Fibroblast of lung (primary cell): ENCODE measurements at regions not wholly inside any gene's neighbourhood (a gene's known extent, or its start where the extent isn't known, plus 50 kb on each side); places are given as distances from the start of the nearest gene placed in this dataset.
A peak's percentile ranks its signal among the peaks of the same experiment; 100 is the strongest.

Experiments
- DNase-seq, 2 donors: peaks; one replicate each; pipeline versions ENCODE4 v3.0.0 to v3.0.0-alpha.2; 2010; ENCODE audit warnings: low read depth in 2 of 2
- H2AFZ ChIP-seq: 2 replicates; pipeline ENCODE4 v1.5.1; 2012; ENCODE audit warnings: low read length, control low read depth, inconsistent platforms
- H3K27ac ChIP-seq: 2 replicates; pipeline ENCODE4 v1.5.1; 2011; ENCODE audit warnings: low read length, control low read depth; ENCODE audit not compliant: insufficient read depth
- H3K27me3 ChIP-seq: 2 replicates; pipeline ENCODE4 v1.5.1; 2011; ENCODE audit warnings: mild to moderate bottlenecking, low read length; ENCODE audit not compliant: control insufficient read depth, insufficient read depth
- H3K36me3 ChIP-seq: 2 replicates; pipeline ENCODE4 v1.5.1; 2011; ENCODE audit warnings: low read length; ENCODE audit not compliant: control insufficient read depth, insufficient read depth
- H3K4me1 ChIP-seq: 2 replicates; pipeline ENCODE4 v1.5.1; 2011; ENCODE audit warnings: low read length; ENCODE audit not compliant: control insufficient read depth, insufficient read depth; ENCODE audit errors: extremely low read depth
- H3K4me2 ChIP-seq: 2 replicates; pipeline ENCODE4 v1.5.1; 2011; ENCODE audit warnings: low read length, control low read depth; ENCODE audit not compliant: insufficient read depth; ENCODE audit errors: extremely low read depth
- H3K4me3 ChIP-seq, 4 experiments: fragments of 200-600 bp in 1 of 4; sonication (generic) in 1 of 4; replicated peaks in 1 of 4; 2 replicates each; pipeline ENCODE4 v1.5.1; 2011 to 2016; ENCODE audit warnings: low read length in 4 of 4, low read depth in 3 of 4, mild to moderate bottlenecking in 3 of 4, control low read depth in 2 of 4, inconsistent platforms in 1 of 4, mixed read lengths in 1 of 4; ENCODE audit not compliant: insufficient read depth in 1 of 4; ENCODE audit errors: control extremely low read depth in 1 of 4
- H3K79me2 ChIP-seq: 2 replicates; pipeline ENCODE4 v1.5.1; 2012; ENCODE audit warnings: mild to moderate bottlenecking, low read length, inconsistent platforms; ENCODE audit not compliant: control insufficient read depth, insufficient read depth
- H3K9ac ChIP-seq: 2 replicates; pipeline ENCODE4 v1.5.1; 2011; ENCODE audit warnings: mild to moderate bottlenecking, low read length, control low read depth; ENCODE audit not compliant: insufficient read depth
- H3K9me3 ChIP-seq: 2 replicates; pipeline ENCODE4 v1.5.1; 2012; ENCODE audit warnings: low read depth, low read length; ENCODE audit not compliant: control insufficient read depth, insufficient read depth
- H4K20me1 ChIP-seq: 2 replicates; pipeline ENCODE4 v1.5.1; 2011; ENCODE audit warnings: low read length; ENCODE audit not compliant: control insufficient read depth, insufficient read depth; ENCODE audit errors: extremely low read depth
- CTCF ChIP-seq, 2 donors: IDR thresholded peaks in 1 of 2; conservative IDR thresholded peaks in 1 of 2; 1 replicate in 1 of 2; 2 replicates in 1 of 2; pipeline ENCODE4 v1.5.1; 2011 to 2012; ENCODE audit warnings: low read length in 2 of 2, control low read depth in 1 of 2, inconsistent platforms in 1 of 2, low read depth in 1 of 2, mild to moderate bottlenecking in 1 of 2
- EZH2 ChIP-seq: IDR thresholded peaks from 2 replicates; pipeline ENCODE4 v1.5.1; 2012; ENCODE audit warnings: low read length, control low read depth, mild to moderate bottlenecking; ENCODE audit errors: missing control alignments

GRCh38 chr6:104526376-104526775 lies 333.3 kb downstream of the HACE1 start:
- Histone ChIP-seq H3K9me3 (no peaks in the 10 kb centered on the region), H3K4me3 (no peak overlapping the region), H3K27ac (no peak overlapping the region), H3K9ac (no peak overlapping the region), H4K20me1 (no peaks in the 10 kb centered on the region), H3K79me2 (no peaks in the 10 kb centered on the region), H3K4me2 (no peak overlapping the region), H3K27me3 (no peaks in the 10 kb centered on the region), H3K4me1 (no peaks in the 10 kb centered on the region), H2AFZ (no peak overlapping the region), H3K36me3 (no peaks in the 10 kb centered on the region)
- TF ChIP-seq CTCF (conservative IDR thresholded peaks at IDR 0.05 in 1 of 2, IDR thresholded peaks at IDR 0.05 in 1 of 2; ENCODE audit: low read depth in 1 of 2, low read length in 2 of 2) (no peak), EZH2 (no peak)
- no peak for DNase-seq

GRCh38 chr6:104525677-104526322 lies 333.9 kb downstream of the HACE1 start:
- Histone ChIP-seq H4K20me1 (no peaks in the 10 kb centered on the region), H3K9ac (no peak overlapping the region), H3K27me3 (no peaks in the 10 kb centered on the region), H3K9me3 (no peaks in the 10 kb centered on the region), H3K79me2 (no peaks in the 10 kb centered on the region), H3K4me1 (no peaks in the 10 kb centered on the region), H3K27ac (no peak overlapping the region), H2AFZ (peak overlapping the region; percentile 73), H3K4me3 (peak overlapping the region; percentile 21 to 71 (median 40)), H3K4me2 (peak overlapping the region; percentile 72), H3K36me3 (no peaks in the 10 kb centered on the region)
- DNase-seq = peak; percentile 59 to 76
- TF ChIP-seq CTCF (conservative IDR thresholded peaks at IDR 0.05 in 1 of 2, IDR thresholded peaks at IDR 0.05 in 1 of 2; ENCODE audit: low read depth in 1 of 2, low read length in 2 of 2) = peak; percentile 93 to 96
- no peak for TF ChIP-seq EZH2

GRCh38 chr6:104522533-104522932 lies 337.2 kb downstream of the HACE1 start:
- no peak overlapping the region for H3K4me3 ChIP-seq
- H3K4me2 ChIP-seq = no peak overlapping the region
- H3K27me3 ChIP-seq = no peaks in the 10 kb centered on the region
- H2AFZ ChIP-seq = no peak overlapping the region
- H3K9ac ChIP-seq = no peak overlapping the region
- no peaks in the 10 kb centered on the region for H3K79me2 ChIP-seq
- TF ChIP-seq EZH2 = no peak
- TF ChIP-seq CTCF (conservative IDR thresholded peaks at IDR 0.05 in 1 of 2, IDR thresholded peaks at IDR 0.05 in 1 of 2; ENCODE audit: low read depth in 1 of 2, low read length in 2 of 2) = no peak
- H3K27ac ChIP-seq = no peak overlapping the region
- no peaks in the 10 kb centered on the region for H4K20me1 ChIP-seq
- no peaks in the 10 kb centered on the region for H3K36me3 ChIP-seq
- no peaks in the 10 kb centered on the region for H3K9me3 ChIP-seq
- DNase-seq = no peak
- H3K4me1 ChIP-seq = no peaks in the 10 kb centered on the region
